Liver (tissue), 8 donors: ENCODE measurements at regions not wholly inside any gene's neighbourhood (a gene's known extent, or its start where the extent isn't known, plus 50 kb on each side); places are given as distances from the start of the nearest gene placed in this dataset.

Experiments
- DNase-seq: peaks from one replicate; pipeline ENCODE4 v3.0.0-alpha.2; 2017; ENCODE audit warnings: low spot score
- H3K27ac ChIP-seq, 2 donors: one replicate each; pipeline ENCODE4 v1.7.0; 2013; ENCODE audit warnings: inconsistent platforms in 2 of 2, low read length in 2 of 2, control low read depth in 1 of 2, low read depth in 1 of 2, mild to moderate bottlenecking in 1 of 2
- H3K27me3 ChIP-seq, 4 donors: one replicate each; pipeline versions ENCODE4 v1.6.1 to v1.7.0; 2013; ENCODE audit warnings: low read length in 3 of 4, inconsistent platforms in 1 of 4, mild to moderate bottlenecking in 1 of 4, moderate library complexity in 1 of 4; ENCODE audit not compliant: control insufficient read depth in 4 of 4, insufficient read depth in 4 of 4
- H3K36me3 ChIP-seq, 4 donors: one replicate each; pipeline versions ENCODE4 v1.6.1 to v1.7.0; 2013; ENCODE audit warnings: low read length in 3 of 4, mild to moderate bottlenecking in 3 of 4, low read depth in 1 of 4, moderate library complexity in 1 of 4; ENCODE audit not compliant: control insufficient read depth in 4 of 4, insufficient read depth in 3 of 4
- H3K4me1 ChIP-seq, 4 donors: one replicate each; pipeline versions ENCODE4 v1.6.1 to v1.7.0; 2013; ENCODE audit warnings: low read length in 3 of 4, mild to moderate bottlenecking in 3 of 4, moderate library complexity in 1 of 4; ENCODE audit not compliant: control insufficient read depth in 4 of 4, insufficient read depth in 4 of 4
- H3K4me3 ChIP-seq, 3 donors: one replicate each; pipeline versions ENCODE4 v1.6.1 to v1.7.0; 2013; ENCODE audit warnings: low read length in 3 of 3, control low read depth in 1 of 3, low read depth in 1 of 3, mild to moderate bottlenecking in 1 of 3
- H3K9ac ChIP-seq, 2 donors: one replicate each; pipeline ENCODE4 v1.7.0; 2013; ENCODE audit warnings: low read length in 2 of 2, mild to moderate bottlenecking in 2 of 2, moderate library complexity in 2 of 2, control low read depth in 1 of 2, low read depth in 1 of 2
- H3K9me3 ChIP-seq, 4 donors: one replicate each; pipeline versions ENCODE4 v1.6.1 to v1.7.0; 2013; ENCODE audit warnings: low read length in 3 of 4; ENCODE audit not compliant: control insufficient read depth in 4 of 4
- ATF3 ChIP-seq: IDR thresholded peaks from 2 replicates; pipeline ENCODE4 v1.6.1; 2016; ENCODE audit warnings: antibody characterized with exemption
- EGR1 ChIP-seq, 2 donors: IDR thresholded peaks; 2 replicates each; pipeline ENCODE4 v1.6.1; 2016 to 2018; ENCODE audit warnings: antibody characterized with exemption in 2 of 2, low read depth in 2 of 2
- FOXA2 ChIP-seq: IDR thresholded peaks from 2 replicates; pipeline ENCODE4 v1.6.1; 2016; ENCODE audit warnings: antibody characterized with exemption
- GABPA ChIP-seq, 2 donors: IDR thresholded peaks in 1 of 2; conservative IDR thresholded peaks in 1 of 2; 2 replicates each; pipeline ENCODE4 v1.6.1; 2016; ENCODE audit warnings: antibody characterized with exemption in 2 of 2, mild to moderate bottlenecking in 1 of 2, moderate library complexity in 1 of 2
- HNF4A ChIP-seq, 2 donors: conservative IDR thresholded peaks; 2 replicates each; pipeline ENCODE4 v1.6.1; 2016; ENCODE audit warnings: antibody characterized with exemption in 2 of 2, mild to moderate bottlenecking in 2 of 2
- JUND ChIP-seq, 2 donors: IDR thresholded peaks; 2 replicates each; pipeline ENCODE4 v1.6.1; 2016; ENCODE audit warnings: antibody characterized with exemption in 2 of 2
- MAX ChIP-seq: IDR thresholded peaks from 2 replicates; pipeline ENCODE4 v1.6.1; 2016; ENCODE audit warnings: antibody characterized with exemption
- NR2F2 ChIP-seq: IDR thresholded peaks from 2 replicates; pipeline ENCODE4 v1.6.1; 2016; ENCODE audit warnings: antibody characterized with exemption
- RXRA ChIP-seq, 2 donors: IDR thresholded peaks; 2 replicates each; pipeline ENCODE4 v1.6.1; 2017 to 2018; ENCODE audit warnings: antibody characterized with exemption in 2 of 2, mild to moderate bottlenecking in 1 of 2
- SP1 ChIP-seq: IDR thresholded peaks from 2 replicates; pipeline ENCODE4 v1.6.1; 2018; ENCODE audit warnings: antibody characterized with exemption, mild to moderate bottlenecking
- TAF1 ChIP-seq: conservative IDR thresholded peaks from 2 replicates; pipeline ENCODE4 v1.6.1; 2016; ENCODE audit warnings: antibody characterized with exemption, mild to moderate bottlenecking
- YY1 ChIP-seq: IDR thresholded peaks from 2 replicates; pipeline ENCODE4 v1.6.1; 2016; ENCODE audit warnings: antibody characterized with exemption, mild to moderate bottlenecking
- WGBS: extraction: QIAGEN DNeasy Blood & Tissue Kit; methylation state at CpG from one replicate; pipeline ENCODE4 v1.1.7; 2013; 5-methylcytosine and 5-hydroxymethylcytosine counted together
- TF ChIP-seq, protein P1 (sequence below): IDR thresholded peaks from 2 replicates; pipeline ENCODE4 v1.6.1; 2016; ENCODE audit warnings: antibody characterized with exemption, mild to moderate bottlenecking
- TF ChIP-seq, protein P2 (sequence below): fragments of 150-350 bp; IDR thresholded peaks from 2 replicates; pipeline ENCODE4 v1.5.1; 2017; ENCODE audit warnings: improper control_type of control experiment, low read depth, low read length; ENCODE audit not compliant: missing input control
- donor health status: healthy.
- donor health status: healthy.
- donor health status: healthy.
- donor health status: healthy.
- donor health status: healthy.

GRCh38 chrX:63932907-63933306, 147.9 kb upstream of the ARHGEF9 start:
- no peaks in the 10 kb centered on the region for H3K36me3 ChIP-seq
- no peak for DNase-seq
- no peaks in the 10 kb centered on the region for H3K9me3 ChIP-seq
- H3K27ac ChIP-seq: no peak overlapping the region
- WGBS: 91% methylated on average over 10 of the region's 10 CpGs
- no peak for TF ChIP-seq ATF3
- TF ChIP-seq NR2F2: no peak
- no peak for TF ChIP-seq GABPA (IDR thresholded peaks at IDR 0.05 in 1 of 2, conservative IDR thresholded peaks at IDR 0.05 in 1 of 2)
- TF ChIP-seq, protein P1, sequence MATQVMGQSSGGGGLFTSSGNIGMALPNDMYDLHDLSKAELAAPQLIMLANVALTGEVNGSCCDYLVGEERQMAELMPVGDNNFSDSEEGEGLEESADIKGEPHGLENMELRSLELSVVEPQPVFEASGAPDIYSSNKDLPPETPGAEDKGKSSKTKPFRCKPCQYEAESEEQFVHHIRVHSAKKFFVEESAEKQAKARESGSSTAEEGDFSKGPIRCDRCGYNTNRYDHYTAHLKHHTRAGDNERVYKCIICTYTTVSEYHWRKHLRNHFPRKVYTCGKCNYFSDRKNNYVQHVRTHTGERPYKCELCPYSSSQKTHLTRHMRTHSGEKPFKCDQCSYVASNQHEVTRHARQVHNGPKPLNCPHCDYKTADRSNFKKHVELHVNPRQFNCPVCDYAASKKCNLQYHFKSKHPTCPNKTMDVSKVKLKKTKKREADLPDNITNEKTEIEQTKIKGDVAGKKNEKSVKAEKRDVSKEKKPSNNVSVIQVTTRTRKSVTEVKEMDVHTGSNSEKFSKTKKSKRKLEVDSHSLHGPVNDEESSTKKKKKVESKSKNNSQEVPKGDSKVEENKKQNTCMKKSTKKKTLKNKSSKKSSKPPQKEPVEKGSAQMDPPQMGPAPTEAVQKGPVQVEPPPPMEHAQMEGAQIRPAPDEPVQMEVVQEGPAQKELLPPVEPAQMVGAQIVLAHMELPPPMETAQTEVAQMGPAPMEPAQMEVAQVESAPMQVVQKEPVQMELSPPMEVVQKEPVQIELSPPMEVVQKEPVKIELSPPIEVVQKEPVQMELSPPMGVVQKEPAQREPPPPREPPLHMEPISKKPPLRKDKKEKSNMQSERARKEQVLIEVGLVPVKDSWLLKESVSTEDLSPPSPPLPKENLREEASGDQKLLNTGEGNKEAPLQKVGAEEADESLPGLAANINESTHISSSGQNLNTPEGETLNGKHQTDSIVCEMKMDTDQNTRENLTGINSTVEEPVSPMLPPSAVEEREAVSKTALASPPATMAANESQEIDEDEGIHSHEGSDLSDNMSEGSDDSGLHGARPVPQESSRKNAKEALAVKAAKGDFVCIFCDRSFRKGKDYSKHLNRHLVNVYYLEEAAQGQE: no peak
- TF ChIP-seq JUND (IDR thresholded peaks at IDR 0.05): no peak
- TF ChIP-seq FOXA2: no peak
- no peak for TF ChIP-seq HNF4A (conservative IDR thresholded peaks at IDR 0.05)
- TF ChIP-seq EGR1 (IDR thresholded peaks at IDR 0.05; ENCODE audit: low read depth in 2 of 2): no peak
- TF ChIP-seq RXRA (IDR thresholded peaks at IDR 0.05): no peak
- no peak for TF ChIP-seq TAF1
- no peak for TF ChIP-seq MAX
- TF ChIP-seq, protein P2, sequence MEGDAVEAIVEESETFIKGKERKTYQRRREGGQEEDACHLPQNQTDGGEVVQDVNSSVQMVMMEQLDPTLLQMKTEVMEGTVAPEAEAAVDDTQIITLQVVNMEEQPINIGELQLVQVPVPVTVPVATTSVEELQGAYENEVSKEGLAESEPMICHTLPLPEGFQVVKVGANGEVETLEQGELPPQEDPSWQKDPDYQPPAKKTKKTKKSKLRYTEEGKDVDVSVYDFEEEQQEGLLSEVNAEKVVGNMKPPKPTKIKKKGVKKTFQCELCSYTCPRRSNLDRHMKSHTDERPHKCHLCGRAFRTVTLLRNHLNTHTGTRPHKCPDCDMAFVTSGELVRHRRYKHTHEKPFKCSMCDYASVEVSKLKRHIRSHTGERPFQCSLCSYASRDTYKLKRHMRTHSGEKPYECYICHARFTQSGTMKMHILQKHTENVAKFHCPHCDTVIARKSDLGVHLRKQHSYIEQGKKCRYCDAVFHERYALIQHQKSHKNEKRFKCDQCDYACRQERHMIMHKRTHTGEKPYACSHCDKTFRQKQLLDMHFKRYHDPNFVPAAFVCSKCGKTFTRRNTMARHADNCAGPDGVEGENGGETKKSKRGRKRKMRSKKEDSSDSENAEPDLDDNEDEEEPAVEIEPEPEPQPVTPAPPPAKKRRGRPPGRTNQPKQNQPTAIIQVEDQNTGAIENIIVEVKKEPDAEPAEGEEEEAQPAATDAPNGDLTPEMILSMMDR: no peak
- TF ChIP-seq SP1: no peak
- no peaks in the 10 kb centered on the region for H3K27me3 ChIP-seq
- H3K9ac ChIP-seq: no peak overlapping the region
- no peak overlapping the region for H3K4me3 ChIP-seq
- no peaks in the 10 kb centered on the region for H3K4me1 ChIP-seq

DNA sequence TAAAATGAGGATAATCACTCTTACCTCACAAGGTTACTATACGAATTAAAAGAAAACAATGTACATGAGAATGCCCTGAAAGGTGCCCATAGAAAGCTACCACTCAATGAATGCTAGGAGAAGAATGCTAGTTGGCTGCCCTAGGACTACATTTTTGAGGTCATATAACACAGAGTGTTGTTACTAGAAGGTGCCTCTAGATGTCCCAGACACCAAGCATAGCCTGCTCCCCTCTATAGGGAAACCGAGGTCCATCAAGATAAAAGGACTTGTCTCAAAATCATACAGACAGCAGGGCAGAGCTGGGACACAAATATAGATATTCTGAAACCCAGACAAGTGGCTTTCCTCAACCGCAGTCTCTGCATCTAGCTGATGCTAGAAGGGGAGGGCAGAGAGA, 147.0 kb upstream of the ARHGEF9 start:
- DNase-seq: no peak
- WGBS: 89% methylated on average over 3 of the region's 3 CpGs

More for the DNA sequence above, 147.0 kb upstream of the ARHGEF9 start:
- TF ChIP-seq HNF4A (conservative IDR thresholded peaks at IDR 0.05) (no peak), RXRA (IDR thresholded peaks at IDR 0.05) (no peak), NR2F2 (no peak), GABPA (IDR thresholded peaks at IDR 0.05 in 1 of 2, conservative IDR thresholded peaks at IDR 0.05 in 1 of 2) (no peak), YY1 (no peak), FOXA2 (no peak), SP1 (no peak), ATF3 (no peak), JUND (IDR thresholded peaks at IDR 0.05) (no peak)
- TF ChIP-seq, protein P1: no peak
- Histone ChIP-seq H3K4me1 (no peaks in the 10 kb centered on the region), H3K9me3 (no peaks in the 10 kb centered on the region), H3K4me3 (no peak overlapping the region), H3K9ac (no peak overlapping the region), H3K27ac (no peak overlapping the region), H3K36me3 (no peaks in the 10 kb centered on the region), H3K27me3 (no peaks in the 10 kb centered on the region)
